T47D (cell line): ENCODE measurements at regions not wholly inside any gene's neighbourhood (a gene's known extent, or its start where the extent isn't known, plus 50 kb on each side); places are given as distances from the start of the nearest gene placed in this dataset.
A peak's percentile ranks its signal among the peaks of the same experiment; 100 is the strongest.
"Not testable (repeated sequence)": the region's sequence is repeated elsewhere in the genome, so short reads cannot be mapped to it uniquely, and the experiment has no call there.

Experiments used
- DNase-seq, 2 experiments: peaks; one replicate each; pipeline versions ENCODE4 v3.0.0 to v3.0.0-alpha.2; 2011 to 2012; ENCODE audit warnings: low read depth in 1 of 2, low spot score in 1 of 2
- JUND ChIP-seq: IDR thresholded peaks from 2 replicates; pipeline ENCODE4 v1.6.1; 2012; ENCODE audit warnings: low read depth
- in situ Hi-C: cut with HindIII; loops from 2 replicates; pipeline ENCODE4 v1.10.0; 2016; ENCODE audit warnings: low sequenced_read_pairs, low pct_unique_long_range_greater_than_20kb

DNA sequence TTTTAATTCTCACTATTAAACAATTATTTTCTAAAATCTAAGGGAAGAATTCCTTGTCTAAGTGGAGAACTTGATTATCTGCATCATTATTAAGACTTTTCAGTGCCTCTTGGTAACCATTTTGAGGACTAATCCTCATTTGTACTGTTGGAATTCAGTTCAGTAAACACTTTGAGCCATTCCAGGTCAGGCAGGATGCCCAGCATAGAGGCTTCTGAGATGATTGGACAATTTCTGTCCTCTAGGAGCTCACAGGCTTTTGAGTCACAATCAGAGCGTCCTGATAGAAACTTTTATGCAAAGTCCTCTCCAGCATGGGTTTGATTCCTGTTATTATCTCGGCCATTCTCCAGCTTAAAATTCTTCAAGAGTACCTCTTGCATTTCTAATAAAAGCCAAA, 1304.6 kb downstream of the EPHA7 start:
- DNase-seq, result no peak
- TF ChIP-seq JUND, result no peak
- in situ Hi-C loops, result no loop called here

DNA sequence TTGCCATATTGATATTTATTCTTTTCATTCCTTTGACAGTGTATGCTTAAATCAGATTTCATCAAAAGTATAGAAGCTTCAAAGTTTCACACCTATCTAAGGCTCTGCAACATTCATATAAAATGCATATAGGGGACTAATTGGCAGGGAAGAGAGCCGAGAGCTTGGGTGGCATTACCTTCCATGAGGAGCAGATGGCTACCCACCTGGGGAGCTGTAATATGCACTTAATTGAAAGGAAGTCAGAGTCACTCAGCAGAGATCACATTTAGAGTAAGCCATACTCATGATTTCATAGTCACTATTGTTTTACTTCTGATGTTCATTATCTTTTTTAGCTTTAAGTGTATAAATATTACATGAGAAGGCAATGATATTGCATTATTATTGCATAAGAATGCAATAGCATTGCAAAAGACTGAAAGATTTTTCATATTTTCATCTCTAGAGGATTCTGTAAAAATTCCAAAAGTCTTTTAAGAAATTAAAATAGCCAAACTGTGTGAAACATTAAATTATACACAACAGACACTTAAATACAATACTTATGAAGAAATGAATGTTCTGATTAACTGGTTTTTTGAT, 1305.2 kb downstream of the EPHA7 start:
- in situ Hi-C loops, result no loop called here
- TF ChIP-seq JUND, result no peak
- DNase-seq, result no peak

DNA sequence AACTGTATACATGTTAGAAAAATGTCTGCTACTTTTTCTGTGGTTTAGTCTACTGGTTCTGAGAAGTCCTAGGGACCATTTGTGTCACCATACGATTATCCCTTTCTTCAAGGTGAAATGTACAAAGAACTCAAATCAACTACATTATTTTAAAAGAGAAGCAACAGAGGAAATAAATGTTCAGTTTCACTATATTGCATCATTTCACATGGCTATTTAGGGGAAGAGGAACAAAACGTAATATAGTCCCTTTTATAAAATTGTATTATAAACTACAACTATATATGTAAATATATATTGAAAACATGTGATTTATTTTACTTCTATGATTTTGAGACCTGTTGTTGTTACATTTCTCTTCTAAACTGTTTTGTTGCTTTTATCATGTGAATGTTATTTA, 1308.0 kb downstream of the EPHA7 start:
- DNase-seq, result no peak
- in situ Hi-C loops, result no loop called here
- TF ChIP-seq JUND, result no peak

DNA sequence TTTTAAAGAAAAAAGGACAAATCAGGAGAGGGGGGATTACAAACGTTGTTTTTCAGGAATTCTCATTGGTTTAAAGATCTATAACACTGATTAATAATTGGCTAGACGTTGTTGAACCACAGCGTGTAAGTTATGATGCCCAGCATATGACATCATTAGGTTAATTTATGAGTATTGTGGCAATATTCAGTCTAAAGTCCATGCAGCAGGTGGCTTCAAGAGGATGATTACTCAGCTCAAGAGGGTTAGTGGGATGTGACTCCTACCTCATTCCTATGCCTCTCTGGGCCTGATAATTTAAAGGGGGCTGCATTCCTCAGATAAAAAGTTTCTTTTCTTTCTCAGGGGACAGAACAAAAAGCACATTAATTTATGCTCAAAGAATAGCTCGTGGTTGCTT, 1309.0 kb downstream of the EPHA7 start:
- TF ChIP-seq JUND, result no peak
- DNase-seq, result no peak
- in situ Hi-C loops, result no loop called here

DNA sequence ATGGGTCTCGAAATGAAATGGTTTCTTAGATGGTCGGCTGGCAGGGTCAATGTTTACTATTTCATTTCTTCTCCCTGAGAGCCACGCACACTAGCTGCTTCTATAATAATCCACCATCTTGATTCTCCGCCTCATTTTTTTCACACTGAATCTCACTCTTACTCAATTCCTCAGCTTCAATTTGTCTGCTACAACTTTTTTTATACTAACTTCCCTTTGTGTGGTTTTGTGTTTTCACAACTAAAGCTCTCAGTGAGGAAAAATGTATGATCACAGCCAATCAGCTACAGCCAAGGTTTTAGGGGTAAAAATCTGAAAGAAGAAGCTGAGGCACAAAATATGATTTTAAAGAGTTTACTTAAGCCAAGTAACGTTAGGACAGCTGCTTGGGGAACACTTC, 1309.4 kb downstream of the EPHA7 start:
- no peak for DNase-seq
- in situ Hi-C loops, result no loop called here
- no peak for TF ChIP-seq JUND

DNA sequence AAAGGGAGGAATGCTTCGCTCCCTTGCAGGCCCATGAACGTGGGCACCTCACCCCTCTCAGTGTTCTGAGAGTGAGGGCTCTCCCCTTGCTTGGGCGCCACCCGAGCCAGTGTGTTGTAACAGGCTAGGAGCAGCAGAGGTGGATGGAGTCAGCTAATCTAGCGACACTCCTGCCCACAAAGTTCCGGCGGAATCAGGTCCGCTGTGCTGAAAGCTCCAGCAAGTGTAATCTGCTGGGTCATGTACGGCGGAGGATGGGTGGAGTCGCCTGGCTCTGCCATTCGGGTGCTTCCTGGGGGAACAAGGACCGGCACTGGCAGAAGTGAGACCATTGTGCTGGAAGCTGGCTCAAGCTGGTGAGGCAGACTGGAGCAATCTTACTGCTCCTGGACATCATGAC, 1310.1 kb downstream of the EPHA7 start:
- TF ChIP-seq JUND, result no peak
- in situ Hi-C loops, result no loop called here
- DNase-seq, result no peak

DNA sequence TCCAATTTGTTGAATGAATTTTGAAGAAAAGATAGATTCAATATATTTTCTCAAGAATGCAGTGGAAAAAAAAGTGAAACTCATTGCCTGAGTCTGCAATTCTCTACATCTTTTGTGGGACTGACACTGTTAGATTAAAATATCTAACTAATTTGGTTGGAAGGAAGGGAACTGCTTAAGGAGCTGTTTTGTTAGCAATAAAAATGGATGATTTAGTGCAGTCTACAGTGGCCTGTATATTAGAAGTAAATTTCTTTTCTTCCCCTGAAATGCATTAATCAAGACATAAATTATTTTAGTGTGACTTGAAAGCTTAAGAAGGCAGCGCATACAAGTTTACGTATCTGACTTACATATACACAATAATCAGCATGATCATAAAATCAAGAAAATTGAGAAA, 1332.6 kb downstream of the EPHA7 start:
- no peak for TF ChIP-seq JUND
- in situ Hi-C loops, result no loop called here
- no peak for DNase-seq

DNA sequence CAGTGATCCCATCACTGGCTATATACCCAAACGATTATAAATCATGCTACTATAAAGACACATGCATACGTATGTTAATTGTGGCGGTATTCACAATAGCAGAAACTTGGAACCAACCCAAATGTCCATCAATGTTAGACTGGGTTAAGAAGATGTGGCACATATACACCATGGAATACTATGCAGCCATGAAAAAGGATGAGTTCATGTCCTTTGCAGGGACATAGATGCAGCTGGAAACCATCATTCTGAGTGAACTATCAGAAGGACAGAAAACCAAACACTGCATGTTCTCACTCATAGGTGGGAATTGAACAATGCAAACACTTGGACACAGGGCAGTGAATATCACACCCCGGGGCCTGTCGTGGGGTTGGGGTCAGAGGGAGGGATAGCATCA, 1335.4 kb downstream of the EPHA7 start:
- in situ Hi-C loops, DNase-seq: not testable (repeated sequence)

DNA sequence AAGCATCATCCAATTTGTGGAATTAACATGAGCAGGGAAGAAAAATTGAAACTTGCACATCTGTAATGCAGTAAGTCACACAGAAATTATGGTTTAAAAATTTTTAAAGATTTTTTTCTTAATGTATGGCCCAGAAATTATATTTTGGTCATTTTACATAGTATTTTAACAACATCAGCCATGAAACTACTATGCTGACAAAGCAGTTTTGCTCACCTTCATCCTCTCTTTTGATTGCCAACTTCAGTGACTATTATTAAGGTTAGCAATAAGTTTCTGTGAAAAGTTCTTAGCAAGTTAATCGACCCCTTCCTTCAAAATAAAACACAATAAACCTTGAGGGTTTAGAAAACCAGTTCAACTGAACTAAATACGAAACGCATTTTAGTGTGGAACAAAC, 1347.0 kb downstream of the EPHA7 start:
- no peak for DNase-seq
- in situ Hi-C loops, result no loop called here
- TF ChIP-seq JUND, result no peak

DNA sequence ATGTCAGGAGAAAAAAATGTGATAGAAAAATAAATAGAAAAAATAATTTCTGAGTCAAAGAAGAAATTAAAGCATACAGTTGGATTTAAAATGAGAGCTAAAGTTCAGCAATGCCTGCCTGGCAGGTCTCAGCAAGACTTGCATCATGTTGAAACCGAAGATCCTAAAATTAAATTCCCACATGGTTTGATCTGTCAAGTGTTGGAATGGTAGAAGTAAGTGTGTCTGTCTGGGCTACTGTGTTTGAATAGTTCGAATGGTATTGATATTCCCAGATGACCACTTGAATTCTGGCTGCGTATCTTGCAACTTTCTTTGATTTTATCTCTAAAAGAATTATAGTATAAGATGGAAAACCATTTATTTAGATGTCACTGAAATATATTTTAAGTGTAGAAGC, 1349.6 kb downstream of the EPHA7 start:
- TF ChIP-seq JUND, result no peak

DNA sequence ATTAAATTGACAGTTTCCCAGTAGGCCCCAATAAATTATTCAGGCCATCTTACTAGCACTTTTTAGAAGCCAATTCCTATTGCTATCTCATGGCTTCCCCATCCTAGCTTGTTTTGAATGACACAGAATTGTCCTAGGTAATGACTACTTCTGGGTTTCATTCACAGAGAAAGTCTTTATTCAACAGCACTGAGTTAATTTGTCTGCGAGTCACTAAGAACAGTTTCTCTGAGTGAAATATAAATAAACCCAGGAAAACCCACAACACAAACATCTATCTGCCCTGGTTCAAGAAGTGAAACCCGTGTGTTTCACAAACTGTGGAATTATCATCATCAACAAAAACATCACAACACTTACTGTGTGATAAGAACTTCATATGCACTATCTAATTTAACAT, 1366.8 kb downstream of the EPHA7 start:
- in situ Hi-C loops, result no loop called here
- no peak for TF ChIP-seq JUND
- no peak for DNase-seq

More for the DNA sequence above, 1349.6 kb downstream of the EPHA7 start:
- no peak for DNase-seq
- in situ Hi-C loops, result no loop called here

DNA sequence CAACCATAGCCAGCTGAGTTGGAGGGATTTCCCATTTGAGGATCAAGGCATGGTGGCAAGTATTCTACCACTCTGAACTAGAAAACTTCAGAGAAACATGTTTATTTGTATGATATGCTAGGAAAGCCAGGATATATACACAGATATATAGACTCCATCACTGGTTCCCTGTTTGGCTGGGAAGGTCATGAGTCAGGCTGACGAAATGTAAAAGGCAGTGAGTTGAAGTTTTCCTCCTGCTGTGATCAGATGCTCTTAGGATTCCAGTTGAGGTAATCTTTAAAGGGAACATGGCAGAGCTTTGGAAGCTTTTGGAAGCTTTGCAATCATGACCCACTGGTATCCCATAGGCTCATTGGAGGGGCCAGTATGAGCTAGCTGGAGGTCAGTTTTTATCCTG, 1369.1 kb downstream of the EPHA7 start:
- in situ Hi-C loops, result no loop called here
- DNase-seq, result no peak
- TF ChIP-seq JUND, result no peak

DNA sequence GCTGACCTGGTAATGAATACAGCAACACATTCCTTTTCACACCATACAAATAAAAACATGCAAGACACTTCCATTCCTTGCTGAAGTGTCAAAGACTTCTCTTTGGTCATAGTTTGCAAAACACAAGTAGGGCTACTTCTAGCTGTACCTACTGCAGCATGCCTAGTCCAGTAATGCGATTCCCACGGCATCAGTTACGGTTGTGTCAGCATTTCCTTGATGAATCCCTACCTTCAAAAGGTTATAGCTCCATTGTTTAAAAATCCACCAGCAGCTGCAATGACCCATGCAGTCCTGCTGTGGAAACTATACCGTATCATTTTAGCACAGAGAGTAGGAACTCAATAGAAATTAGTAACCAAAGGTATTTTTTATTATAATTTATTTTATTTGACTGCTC, 1371.5 kb downstream of the EPHA7 start:
- TF ChIP-seq JUND, result no peak
- DNase-seq, result peak in 1 of 2 experiments; percentile 1
- in situ Hi-C loops, result no loop called here

DNA sequence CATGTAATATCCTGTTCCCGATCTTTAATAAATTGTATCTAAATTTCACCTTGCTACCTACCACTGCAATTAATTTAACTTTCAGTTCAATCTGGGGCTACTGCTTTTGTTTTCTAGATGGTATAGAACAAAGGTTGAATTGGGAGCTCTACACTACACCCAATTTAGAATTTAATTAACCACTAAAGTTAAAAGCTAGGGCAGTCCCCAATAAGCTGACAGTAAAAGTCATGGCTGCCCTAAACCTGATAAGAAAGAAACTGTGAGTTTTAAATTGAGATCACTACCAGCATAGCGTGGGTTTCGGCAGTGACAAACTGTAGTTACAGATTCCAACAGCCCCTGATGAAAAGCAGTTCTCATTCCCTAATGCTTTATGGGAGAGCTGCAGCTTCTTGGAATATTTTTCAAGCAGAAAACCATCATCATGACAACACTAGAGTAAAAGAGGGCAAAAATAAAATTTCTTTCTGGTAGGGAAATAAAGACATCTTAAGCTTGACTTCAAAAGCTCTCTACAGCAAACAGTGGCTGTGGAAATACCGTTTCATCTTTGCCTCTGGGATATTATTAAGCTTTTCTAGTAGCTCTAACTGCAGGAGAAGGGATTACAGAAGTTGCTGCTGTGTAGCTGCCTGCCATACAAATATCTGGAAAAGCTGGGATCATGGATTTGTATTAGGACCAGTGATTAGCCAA, 1372.1 kb downstream of the EPHA7 start:
- in situ Hi-C loops, result no loop called here
- DNase-seq, result no peak
- no peak for TF ChIP-seq JUND
